ENCODE measurements at regions not wholly inside any gene's neighbourhood (a gene's known extent, or its start where the extent isn't known, plus 50 kb on each side); places are given as distances from the start of the nearest gene placed in this dataset.

GRCh38 chr6:15986027-15986629 is 142.8 kb upstream of the MYLIP start:
- Histone ChIP-seq H3K9me3 (ENCODE audit: control insufficient read depth, low read length) (no peaks in the 10 kb centered on the region), H3K27me3 (ENCODE audit: control insufficient read depth, insufficient read depth, low read length) (no peaks in the 10 kb centered on the region), H3K9ac (no peak overlapping the region), H2AFZ (no peak overlapping the region), H3K4me3 (ENCODE audit: low read depth, low read length) (no peak overlapping the region), H3K79me2 (no peaks in the 10 kb centered on the region), H3K4me1 (no peaks in the 10 kb centered on the region), H3K27ac (no peak overlapping the region), H3K4me2 (ENCODE audit: low read length) (no peak overlapping the region), H3K36me3 (ENCODE audit: control insufficient read depth, insufficient read depth, low read length) (no peaks in the 10 kb centered on the region)
- TF ChIP-seq, protein P1, sequence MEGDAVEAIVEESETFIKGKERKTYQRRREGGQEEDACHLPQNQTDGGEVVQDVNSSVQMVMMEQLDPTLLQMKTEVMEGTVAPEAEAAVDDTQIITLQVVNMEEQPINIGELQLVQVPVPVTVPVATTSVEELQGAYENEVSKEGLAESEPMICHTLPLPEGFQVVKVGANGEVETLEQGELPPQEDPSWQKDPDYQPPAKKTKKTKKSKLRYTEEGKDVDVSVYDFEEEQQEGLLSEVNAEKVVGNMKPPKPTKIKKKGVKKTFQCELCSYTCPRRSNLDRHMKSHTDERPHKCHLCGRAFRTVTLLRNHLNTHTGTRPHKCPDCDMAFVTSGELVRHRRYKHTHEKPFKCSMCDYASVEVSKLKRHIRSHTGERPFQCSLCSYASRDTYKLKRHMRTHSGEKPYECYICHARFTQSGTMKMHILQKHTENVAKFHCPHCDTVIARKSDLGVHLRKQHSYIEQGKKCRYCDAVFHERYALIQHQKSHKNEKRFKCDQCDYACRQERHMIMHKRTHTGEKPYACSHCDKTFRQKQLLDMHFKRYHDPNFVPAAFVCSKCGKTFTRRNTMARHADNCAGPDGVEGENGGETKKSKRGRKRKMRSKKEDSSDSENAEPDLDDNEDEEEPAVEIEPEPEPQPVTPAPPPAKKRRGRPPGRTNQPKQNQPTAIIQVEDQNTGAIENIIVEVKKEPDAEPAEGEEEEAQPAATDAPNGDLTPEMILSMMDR (IDR thresholded peaks at IDR 0.05) = no peak

- Histone ChIP-seq H3K4me1 (no peaks in the 10 kb centered on the region), H3K4me2 (ENCODE audit: low read length) (no peak overlapping the region), H3K9ac (no peak overlapping the region), H3K79me2 (no peaks in the 10 kb centered on the region), H3K4me3 (ENCODE audit: low read depth, low read length) (no peak overlapping the region), H3K36me3 (ENCODE audit: control insufficient read depth, insufficient read depth, low read length) (no peaks in the 10 kb centered on the region), H3K27ac (no peak overlapping the region), H3K9me3 (ENCODE audit: control insufficient read depth, low read length) (no peaks in the 10 kb centered on the region), H3K27me3 (ENCODE audit: control insufficient read depth, insufficient read depth, low read length) (no peaks in the 10 kb centered on the region), H2AFZ (no peak overlapping the region)
- TF ChIP-seq, protein P1 (IDR thresholded peaks at IDR 0.05) = no peak
Observed at GRCh38 chr6:15985379-15985959, 143.4 kb upstream of the MYLIP start.

DNA sequence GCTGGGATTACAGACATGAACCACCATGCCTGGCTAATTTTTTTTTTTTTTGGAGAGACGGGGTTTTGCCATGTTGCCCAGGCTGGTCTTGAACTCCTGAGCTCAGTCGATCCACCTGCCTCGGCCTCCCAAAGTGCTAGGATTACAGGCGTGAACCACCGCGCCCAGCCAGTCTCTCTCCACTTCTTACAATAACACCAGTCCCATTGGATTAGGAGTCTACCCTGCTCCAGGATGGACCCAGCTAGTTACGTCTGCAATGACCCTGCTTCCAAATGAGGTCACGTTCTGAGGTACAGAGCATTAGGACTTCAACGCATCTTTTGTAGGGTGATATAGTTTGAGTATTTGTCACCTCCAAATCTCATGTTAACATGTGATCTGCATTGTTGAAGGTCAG is 146.9 kb upstream of the MYLIP start:
- Histone ChIP-seq H2AFZ (no peak overlapping the region), H3K27ac (no peak overlapping the region), H3K9ac (no peak overlapping the region), H3K4me2 (ENCODE audit: low read length) (no peak overlapping the region), H3K36me3 (ENCODE audit: control insufficient read depth, insufficient read depth, low read length) (no peaks in the 10 kb centered on the region), H3K79me2 (no peaks in the 10 kb centered on the region), H3K27me3 (ENCODE audit: control insufficient read depth, insufficient read depth, low read length) (no peaks in the 10 kb centered on the region), H3K4me1 (no peaks in the 10 kb centered on the region), H3K9me3 (ENCODE audit: control insufficient read depth, low read length) (no peaks in the 10 kb centered on the region), H3K4me3 (ENCODE audit: low read depth, low read length) (no peak overlapping the region)
- TF ChIP-seq, protein P1 (IDR thresholded peaks at IDR 0.05) = no peak

DNA sequence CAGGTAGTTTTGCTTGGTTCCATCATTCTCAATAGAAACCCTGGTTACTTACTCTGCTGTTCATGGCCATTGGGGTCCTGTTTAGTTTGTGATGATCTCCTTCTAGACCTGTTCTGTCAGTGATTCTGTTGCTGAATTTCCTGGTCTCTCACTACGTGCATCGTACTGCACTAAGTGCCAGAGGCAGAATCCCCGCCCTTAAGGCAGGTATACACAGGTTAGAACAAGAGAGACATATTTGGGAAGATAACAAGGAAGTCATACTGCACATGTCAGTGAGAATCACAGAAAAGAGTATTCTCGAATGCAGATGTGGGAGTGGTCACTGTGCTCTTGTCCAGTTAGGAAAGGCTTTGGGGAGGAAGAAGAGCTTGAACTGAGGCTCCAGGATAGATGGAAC is 148.1 kb upstream of the MYLIP start:
- TF ChIP-seq, protein P1 (IDR thresholded peaks at IDR 0.05) = no peak
- no peaks in the 10 kb centered on the region for H3K4me1 ChIP-seq
- H3K9ac ChIP-seq = no peak overlapping the region
- no peak overlapping the region for H2AFZ ChIP-seq
- H3K79me2 ChIP-seq = no peaks in the 10 kb centered on the region
- no peaks in the 10 kb centered on the region for H3K9me3 ChIP-seq (ENCODE audit: control insufficient read depth, low read length)
- no peak overlapping the region for H3K27ac ChIP-seq
- no peaks in the 10 kb centered on the region for H3K27me3 ChIP-seq (ENCODE audit: control insufficient read depth, insufficient read depth, low read length)
- no peak overlapping the region for H3K4me2 ChIP-seq (ENCODE audit: low read length)
- H3K4me3 ChIP-seq (ENCODE audit: low read depth, low read length) = no peak overlapping the region
- no peaks in the 10 kb centered on the region for H3K36me3 ChIP-seq (ENCODE audit: control insufficient read depth, insufficient read depth, low read length)

GRCh38 chr6:15978426-15978825 is 150.5 kb upstream of the MYLIP start:
- Histone ChIP-seq H3K27ac (no peak overlapping the region), H3K4me1 (no peaks in the 10 kb centered on the region), H3K9me3 (ENCODE audit: control insufficient read depth, low read length) (no peaks in the 10 kb centered on the region), H3K27me3 (ENCODE audit: control insufficient read depth, insufficient read depth, low read length) (no peaks in the 10 kb centered on the region), H2AFZ (no peak overlapping the region), H3K36me3 (ENCODE audit: control insufficient read depth, insufficient read depth, low read length) (no peaks in the 10 kb centered on the region), H3K4me2 (ENCODE audit: low read length) (no peak overlapping the region), H3K9ac (no peak overlapping the region), H3K79me2 (no peaks in the 10 kb centered on the region), H3K4me3 (ENCODE audit: low read depth, low read length) (no peak overlapping the region)
- TF ChIP-seq, protein P1 (IDR thresholded peaks at IDR 0.05) = no peak

Measured in parathyroid adenoma (tissue), 2 donors.